ENCODE measurements at regions not wholly inside any gene's neighbourhood (a gene's known extent, or its start where the extent isn't known, plus 50 kb on each side); places are given as distances from the start of the nearest gene placed in this dataset.

DNA sequence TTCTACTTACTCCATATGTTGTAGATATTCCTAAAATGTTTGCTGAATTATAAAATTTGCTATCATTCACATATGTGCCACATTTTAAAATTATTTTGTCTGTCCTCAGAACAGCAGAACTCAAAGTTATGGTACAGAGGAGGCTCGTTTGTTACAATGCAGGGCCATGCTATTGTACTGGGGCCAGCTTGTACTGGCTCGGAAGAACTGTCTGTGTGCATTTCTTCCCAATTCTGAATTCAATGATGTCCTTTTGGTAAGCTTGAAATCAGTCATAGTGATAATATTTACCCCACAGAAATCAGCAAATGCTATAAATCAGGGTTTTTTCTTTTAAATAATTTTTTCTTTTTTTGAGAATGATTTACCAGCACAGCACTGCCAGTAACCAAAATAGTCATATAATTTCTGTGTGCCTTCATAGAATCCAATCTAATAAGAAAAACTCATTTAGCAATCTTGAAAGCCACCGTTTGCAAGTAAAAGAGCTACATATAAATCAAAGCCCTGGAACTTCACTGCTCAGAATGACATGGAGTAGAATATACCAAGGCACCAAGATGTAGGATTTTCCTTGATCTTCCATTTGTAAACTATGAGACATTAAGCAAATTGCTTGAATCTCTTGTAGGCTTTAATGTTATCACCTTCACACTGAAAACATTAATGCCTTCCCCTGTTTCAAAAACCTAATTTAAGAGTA, 90.7 kb upstream of the EPHA4 start:
- H3K4me1 ChIP-seq (ENCODE audit: control insufficient read depth in 2 of 2, insufficient read depth in 2 of 2, low read length in 2 of 2): no peaks in the 10 kb centered on the region
- H3K4me3 ChIP-seq (ENCODE audit: low read length): no peak overlapping the region
- no peak overlapping the region for H3K27ac ChIP-seq (ENCODE audit: low read depth, low read length)
- H3K4me1 Mint-ChIP-seq: no peaks in the 10 kb centered on the region
- DNase-seq (no peak), ATAC-seq (no peak)
- no peaks in the 10 kb centered on the region for H3K9me3 ChIP-seq (ENCODE audit: control insufficient read depth in 2 of 3, low read length in 3 of 3)
- no peaks in the 10 kb centered on the region for H3K27me3 ChIP-seq (ENCODE audit: control insufficient read depth in 2 of 2, insufficient read depth in 2 of 2, low read length in 2 of 2)
- H3K9me3 Mint-ChIP-seq: peaks cover 0 to 14% (median 3%) of the 10 kb centered on the region in 11 donors
- no peak overlapping the region for H3K27ac Mint-ChIP-seq
- peaks cover 0 to 9% (median 3%) of the 10 kb centered on the region in 5 donors for H3K27me3 Mint-ChIP-seq
- no peaks in the 10 kb centered on the region for H3K36me3 Mint-ChIP-seq
- POLR2A ChIA-PET: no interaction called here
- CTCF ChIA-PET: no interaction called here
- no peaks in the 10 kb centered on the region for H3K36me3 ChIP-seq (ENCODE audit: control insufficient read depth in 2 of 3, insufficient read depth in 3 of 3, low read length in 3 of 3)
- intact Hi-C loops (cut with micrococcal nuclease): no loop called here
- H3K4me3 Mint-ChIP-seq: no peak overlapping the region

DNA sequence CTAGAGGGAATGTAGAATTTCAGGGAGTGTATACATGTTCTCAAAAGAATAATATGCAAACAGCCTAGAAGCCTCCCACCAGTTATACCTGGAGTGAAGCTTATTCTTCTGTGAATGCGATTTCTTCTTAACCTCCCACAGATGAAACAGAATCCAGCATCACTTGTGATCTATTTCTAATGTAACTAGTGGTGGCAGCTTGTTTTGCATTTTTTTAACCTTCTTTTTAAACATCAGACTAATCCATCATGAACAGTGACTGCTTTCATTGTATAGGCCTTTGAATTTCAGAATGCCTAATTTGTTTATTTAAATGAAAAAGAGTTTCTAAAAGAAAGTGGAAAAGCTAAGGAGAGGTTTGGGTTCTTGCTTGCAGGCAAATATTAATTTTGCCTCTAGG, 85.7 kb upstream of the EPHA4 start:
- Mint-ChIP-seq H3K27ac (no peak overlapping the region), H3K9me3 (peaks cover 0 to 4% (median 0%) of the 10 kb centered on the region in 11 donors), H3K4me1 (no peaks in the 10 kb centered on the region), H3K27me3 (peaks cover 0 to 13% (median 7%) of the 10 kb centered on the region in 5 donors), H3K36me3 (no peaks in the 10 kb centered on the region), H3K4me3 (no peak overlapping the region)
- no peak for DNase-seq
- Histone ChIP-seq H3K27ac (ENCODE audit: low read depth, low read length) (no peak overlapping the region), H3K9me3 (ENCODE audit: control insufficient read depth in 2 of 3, low read length in 3 of 3) (no peaks in the 10 kb centered on the region), H3K36me3 (ENCODE audit: control insufficient read depth in 2 of 3, insufficient read depth in 3 of 3, low read length in 3 of 3) (no peaks in the 10 kb centered on the region), H3K27me3 (ENCODE audit: control insufficient read depth in 2 of 2, insufficient read depth in 2 of 2, low read length in 2 of 2) (no peaks in the 10 kb centered on the region), H3K4me1 (ENCODE audit: control insufficient read depth in 2 of 2, insufficient read depth in 2 of 2, low read length in 2 of 2) (no peaks in the 10 kb centered on the region), H3K4me3 (ENCODE audit: low read length) (no peak overlapping the region)
- ChIA-PET POLR2A (no interaction called here), CTCF (no interaction called here)
- ATAC-seq: no peak
- intact Hi-C loops (cut with micrococcal nuclease): no loop called here

- Histone ChIP-seq H3K4me1 (ENCODE audit: control insufficient read depth in 2 of 2, insufficient read depth in 2 of 2, low read length in 2 of 2) (no peaks in the 10 kb centered on the region), H3K4me3 (ENCODE audit: low read length) (no peak overlapping the region), H3K27me3 (ENCODE audit: control insufficient read depth in 2 of 2, insufficient read depth in 2 of 2, low read length in 2 of 2) (no peaks in the 10 kb centered on the region), H3K36me3 (ENCODE audit: control insufficient read depth in 2 of 3, insufficient read depth in 3 of 3, low read length in 3 of 3) (no peaks in the 10 kb centered on the region), H3K27ac (ENCODE audit: low read depth, low read length) (no peak overlapping the region), H3K9me3 (ENCODE audit: control insufficient read depth in 2 of 3, low read length in 3 of 3) (no peaks in the 10 kb centered on the region)
- H3K27ac Mint-ChIP-seq: no peak overlapping the region
- intact Hi-C loops (cut with micrococcal nuclease): no loop called here
- no peaks in the 10 kb centered on the region for H3K36me3 Mint-ChIP-seq
- CTCF ChIA-PET: no interaction called here
- no peak for DNase-seq
- POLR2A ChIA-PET: no interaction called here
- no peak overlapping the region for H3K4me3 Mint-ChIP-seq
- H3K4me1 Mint-ChIP-seq: no peaks in the 10 kb centered on the region
- peaks cover 0 to 4% (median 0%) of the 10 kb centered on the region in 11 donors for H3K9me3 Mint-ChIP-seq
- H3K27me3 Mint-ChIP-seq: peaks cover 0 to 13% (median 5%) of the 10 kb centered on the region in 5 donors
- no peak for ATAC-seq
Measured at GRCh38 chr2:221655300-221655699, 83.2 kb upstream of the EPHA4 start.

DNA sequence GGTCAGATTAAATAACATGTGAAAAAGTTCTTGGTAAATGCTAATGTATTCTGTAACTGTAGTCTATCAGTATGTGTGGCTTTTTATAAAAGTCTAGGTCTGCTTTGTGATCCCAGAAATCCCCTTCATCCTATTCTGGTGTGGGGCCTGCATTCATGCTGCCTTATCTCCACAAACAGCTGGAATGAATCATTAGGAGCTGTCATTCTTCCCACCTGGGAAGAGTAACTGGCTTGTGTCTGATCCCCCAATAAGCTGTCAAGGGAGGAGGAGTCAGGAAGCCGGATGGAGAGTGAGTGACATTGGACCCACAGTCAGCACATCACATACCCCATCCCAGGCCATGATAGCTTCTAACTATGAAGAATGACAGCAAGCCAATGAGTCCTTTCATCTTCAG, 81.1 kb upstream of the EPHA4 start:
- intact Hi-C loops (cut with micrococcal nuclease): no loop called here
- peaks cover 0 to 29% (median 4%) of the 10 kb centered on the region in 5 donors for H3K27me3 Mint-ChIP-seq
- no peak for DNase-seq
- no peaks in the 10 kb centered on the region for H3K4me1 Mint-ChIP-seq
- no peak overlapping the region for H3K27ac Mint-ChIP-seq
- ChIA-PET POLR2A (no interaction called here), CTCF (no interaction called here)
- H3K4me3 Mint-ChIP-seq: no peak overlapping the region
- Histone ChIP-seq H3K4me3 (ENCODE audit: low read length) (no peak overlapping the region), H3K27me3 (ENCODE audit: control insufficient read depth in 2 of 2, insufficient read depth in 2 of 2, low read length in 2 of 2) (no peaks in the 10 kb centered on the region), H3K36me3 (ENCODE audit: control insufficient read depth in 2 of 3, insufficient read depth in 3 of 3, low read length in 3 of 3) (no peaks in the 10 kb centered on the region), H3K9me3 (ENCODE audit: control insufficient read depth in 2 of 3, low read length in 3 of 3) (no peaks in the 10 kb centered on the region), H3K27ac (ENCODE audit: low read depth, low read length) (no peak overlapping the region), H3K4me1 (ENCODE audit: control insufficient read depth in 2 of 2, insufficient read depth in 2 of 2, low read length in 2 of 2) (no peaks in the 10 kb centered on the region)
- H3K9me3 Mint-ChIP-seq: peaks cover 0 to 4% (median 0%) of the 10 kb centered on the region in 11 donors
- ATAC-seq: no peak
- H3K36me3 Mint-ChIP-seq: no peaks in the 10 kb centered on the region

DNA sequence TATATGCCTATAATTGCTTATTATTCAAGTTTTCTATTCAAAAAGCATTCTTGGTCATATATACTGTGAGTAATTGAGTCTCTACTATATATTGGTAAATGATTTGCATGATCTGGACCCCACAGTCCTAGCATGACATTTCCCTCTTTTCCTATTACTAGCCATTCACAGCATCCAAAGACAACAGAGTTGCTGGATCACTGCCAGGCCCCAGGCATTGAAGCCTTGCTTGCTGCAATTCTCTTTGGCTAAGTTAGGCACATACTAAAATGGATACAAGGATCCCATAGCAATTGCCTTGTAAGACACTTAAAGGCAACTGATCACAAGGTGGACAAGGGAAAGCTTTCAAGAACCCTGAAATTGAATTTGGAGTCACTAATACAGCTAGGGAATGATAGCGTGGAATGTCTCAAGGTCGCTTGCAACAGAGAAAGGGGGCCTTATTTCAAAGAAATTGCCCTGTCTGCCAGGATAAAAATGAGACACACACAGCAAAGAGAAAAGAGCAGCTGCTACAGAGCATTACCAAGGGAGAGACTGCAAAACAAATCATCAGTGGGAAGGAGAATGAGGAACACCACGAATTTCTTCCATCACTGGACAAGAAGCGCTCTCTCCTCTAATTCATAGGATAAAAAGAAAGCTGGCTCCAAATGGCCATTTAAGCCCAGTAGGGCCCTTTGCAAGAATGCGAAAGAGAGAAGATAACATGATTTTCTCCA, 77.1 kb upstream of the EPHA4 start:
- H3K27me3 Mint-ChIP-seq: peaks cover 0 to 17% (median 0%) of the 10 kb centered on the region in 5 donors

DNA sequence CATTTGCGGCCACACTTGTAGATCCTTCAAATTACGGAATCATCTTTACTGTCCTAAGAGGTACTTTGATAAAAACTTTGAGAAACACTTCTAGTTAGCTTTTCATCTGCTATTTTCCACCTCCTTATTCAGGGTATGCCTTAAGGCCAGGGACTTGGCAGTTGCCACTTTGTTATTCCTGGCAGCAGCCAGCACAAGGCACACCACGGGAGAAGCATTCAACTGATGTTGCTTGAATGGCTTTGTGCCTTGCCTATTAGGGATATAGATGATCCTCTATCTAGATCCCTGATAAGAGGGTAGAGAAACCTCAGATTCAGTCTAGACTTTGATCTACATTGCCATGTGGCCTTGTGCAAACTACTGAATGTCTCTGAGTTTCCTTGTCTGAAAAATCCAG, 70.3 kb upstream of the EPHA4 start:
- no peak overlapping the region for H3K4me3 Mint-ChIP-seq

More for the DNA sequence above, 77.1 kb upstream of the EPHA4 start:
- ATAC-seq (no peak), DNase-seq (no peak)
- no peak overlapping the region for H3K4me3 Mint-ChIP-seq
- CTCF ChIA-PET: interaction anchor here (0.6 kb wide), 1 partner anchor 234 kb away, joined by 3 read pairs; no protein-coding TSS in a partner anchor
- H3K36me3 ChIP-seq (ENCODE audit: control insufficient read depth in 2 of 3, insufficient read depth in 3 of 3, low read length in 3 of 3): no peaks in the 10 kb centered on the region
- intact Hi-C loops (cut with micrococcal nuclease): no loop called here
- H3K27ac Mint-ChIP-seq: no peak overlapping the region
- peaks cover 0 to 8% (median 2%) of the 10 kb centered on the region in 11 donors for H3K9me3 Mint-ChIP-seq
- H3K36me3 Mint-ChIP-seq: no peaks in the 10 kb centered on the region
- no peaks in the 10 kb centered on the region for H3K4me1 ChIP-seq (ENCODE audit: control insufficient read depth in 2 of 2, insufficient read depth in 2 of 2, low read length in 2 of 2)
- no peaks in the 10 kb centered on the region for H3K9me3 ChIP-seq (ENCODE audit: control insufficient read depth in 2 of 3, low read length in 3 of 3)
- H3K4me3 ChIP-seq (ENCODE audit: low read length): no peak overlapping the region
- POLR2A ChIA-PET: no interaction called here
- no peaks in the 10 kb centered on the region for H3K4me1 Mint-ChIP-seq
- H3K27ac ChIP-seq (ENCODE audit: low read depth, low read length): no peak overlapping the region
- H3K27me3 ChIP-seq (ENCODE audit: control insufficient read depth in 2 of 2, insufficient read depth in 2 of 2, low read length in 2 of 2): no peaks in the 10 kb centered on the region

More for the DNA sequence above, 70.3 kb upstream of the EPHA4 start:
- ATAC-seq (no peak), DNase-seq (no peak)
- intact Hi-C loops (cut with micrococcal nuclease): no loop called here
- Histone ChIP-seq H3K4me1 (ENCODE audit: control insufficient read depth in 2 of 2, insufficient read depth in 2 of 2, low read length in 2 of 2) (no peaks in the 10 kb centered on the region), H3K4me3 (ENCODE audit: low read length) (no peak overlapping the region), H3K36me3 (ENCODE audit: control insufficient read depth in 2 of 3, insufficient read depth in 3 of 3, low read length in 3 of 3) (no peaks in the 10 kb centered on the region), H3K27me3 (ENCODE audit: control insufficient read depth in 2 of 2, insufficient read depth in 2 of 2, low read length in 2 of 2) (no peaks in the 10 kb centered on the region), H3K27ac (ENCODE audit: low read depth, low read length) (no peak overlapping the region), H3K9me3 (ENCODE audit: control insufficient read depth in 2 of 3, low read length in 3 of 3) (no peaks in the 10 kb centered on the region)
- CTCF ChIA-PET: no interaction called here
- Mint-ChIP-seq H3K27ac (no peak overlapping the region), H3K27me3 (peaks cover 0 to 8% (median 0%) of the 10 kb centered on the region in 5 donors), H3K9me3 (peaks cover 0 to 12% (median 4%) of the 10 kb centered on the region in 11 donors), H3K36me3 (peaks cover 0 to 4% (median 0%) of the 10 kb centered on the region in 5 donors), H3K4me1 (peaks cover 0 to 6% (median 2%) of the 10 kb centered on the region in 7 donors)
- POLR2A ChIA-PET: no interaction called here
